AG08396 (cell line): ENCODE measurements at regions not wholly inside any gene's neighbourhood (a gene's known extent, or its start where the extent isn't known, plus 50 kb on each side); places are given as distances from the start of the nearest gene placed in this dataset.
A peak's percentile ranks its signal among the peaks of the same experiment; 100 is the strongest.
"Not testable (repeated sequence)": the region's sequence is repeated elsewhere in the genome, so short reads cannot be mapped to it uniquely, and the experiment has no call there.

Experiments
- DNase-seq: peaks from one replicate; pipeline ENCODE4 v3.0.0; 2012; ENCODE audit warnings: low spot score, mixed read lengths

DNA sequence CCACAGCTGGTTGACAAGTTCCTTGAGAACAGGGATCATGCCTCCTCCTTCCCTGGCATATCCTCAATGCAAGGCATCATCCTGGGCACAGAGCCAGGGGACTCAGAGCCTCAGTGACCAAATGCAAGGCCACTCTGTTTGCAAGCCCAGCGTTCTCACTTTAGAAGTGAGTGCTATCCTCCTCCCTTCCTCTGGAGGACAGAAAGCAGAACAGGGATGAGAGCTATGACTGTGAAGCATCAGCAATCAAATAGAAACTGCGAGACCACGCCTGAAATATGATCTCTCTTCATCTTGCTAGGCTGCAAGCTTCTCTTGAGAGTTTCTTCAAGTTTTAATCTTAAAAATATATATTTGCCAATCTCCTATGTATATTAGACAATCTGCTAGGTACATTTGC lies 119.8 kb downstream of the LRATD1 start:
- no peak for DNase-seq

DNA sequence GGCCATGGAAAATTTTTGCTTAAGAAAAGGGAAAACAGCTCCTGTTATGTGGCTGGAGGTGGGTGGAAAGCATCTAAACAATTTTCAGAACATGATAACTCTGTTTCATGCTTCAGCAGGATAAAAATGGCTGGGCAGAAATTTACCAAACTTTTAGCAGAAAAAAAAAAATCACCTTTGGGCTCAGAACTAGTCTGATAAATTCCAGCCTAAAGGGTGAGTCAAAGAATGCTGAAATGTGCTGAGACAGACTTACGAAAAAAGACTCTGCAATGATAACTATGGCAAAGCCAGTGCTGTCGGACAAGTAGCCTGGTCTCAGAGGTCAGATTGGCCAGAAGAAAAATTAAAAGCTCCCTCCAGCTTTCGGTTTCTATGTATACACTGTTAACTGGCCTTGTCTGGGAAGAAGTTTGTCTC lies 123.6 kb downstream of the LRATD1 start:
- peak; percentile 18 for DNase-seq

DNA sequence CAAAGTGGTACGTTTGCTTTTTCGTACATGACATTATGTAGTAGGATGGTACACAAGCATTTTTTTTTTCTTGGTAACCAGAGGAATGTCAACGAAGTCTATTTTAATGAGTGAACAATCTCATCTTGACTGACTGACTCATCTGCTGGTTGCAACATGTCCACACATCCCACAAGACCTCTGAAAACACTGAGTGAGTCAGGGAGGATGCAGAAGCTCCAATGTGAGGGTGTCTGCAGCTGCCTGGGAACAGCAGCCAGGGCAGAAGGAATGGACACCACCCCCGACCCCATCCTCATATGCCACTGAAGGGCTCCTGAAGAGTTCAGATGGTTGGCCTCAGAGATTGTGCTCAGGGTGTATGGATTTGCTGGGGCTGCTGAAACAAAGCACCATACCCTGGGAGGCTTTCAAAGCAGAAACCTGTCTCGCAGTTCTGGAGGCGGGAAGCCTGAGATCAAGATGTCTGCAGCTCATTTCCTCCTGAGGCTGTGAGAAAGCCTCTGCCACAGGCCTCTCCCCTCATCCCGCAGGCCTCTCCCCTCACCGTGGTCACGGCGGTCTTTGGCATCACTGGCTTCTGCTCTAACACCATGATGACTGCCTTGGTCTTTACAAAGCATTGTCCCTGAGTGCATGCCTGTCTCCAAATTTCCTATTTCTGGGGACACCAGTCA lies 124.6 kb downstream of the LRATD1 start:
- DNase-seq, result peak; percentile 75

DNA sequence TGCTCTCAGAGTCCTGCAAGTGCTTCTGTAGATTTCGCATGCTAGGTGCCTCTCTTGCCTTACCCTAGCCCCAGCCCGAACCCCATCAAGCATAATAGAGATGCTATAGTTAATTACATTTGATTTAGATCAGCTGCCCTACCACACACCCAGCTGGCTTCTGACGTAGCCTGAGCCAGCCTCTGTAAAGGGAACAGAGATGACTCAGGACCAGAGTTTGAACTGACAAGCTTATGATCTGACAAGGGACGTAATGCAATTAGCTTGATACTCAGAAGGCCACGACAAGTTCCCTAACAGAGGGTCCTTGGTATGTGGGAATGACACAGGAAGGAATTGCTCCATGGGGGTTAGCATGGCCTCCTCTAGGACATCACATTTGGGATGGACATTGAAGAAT lies 126.6 kb downstream of the LRATD1 start:
- DNase-seq, result no peak

DNA sequence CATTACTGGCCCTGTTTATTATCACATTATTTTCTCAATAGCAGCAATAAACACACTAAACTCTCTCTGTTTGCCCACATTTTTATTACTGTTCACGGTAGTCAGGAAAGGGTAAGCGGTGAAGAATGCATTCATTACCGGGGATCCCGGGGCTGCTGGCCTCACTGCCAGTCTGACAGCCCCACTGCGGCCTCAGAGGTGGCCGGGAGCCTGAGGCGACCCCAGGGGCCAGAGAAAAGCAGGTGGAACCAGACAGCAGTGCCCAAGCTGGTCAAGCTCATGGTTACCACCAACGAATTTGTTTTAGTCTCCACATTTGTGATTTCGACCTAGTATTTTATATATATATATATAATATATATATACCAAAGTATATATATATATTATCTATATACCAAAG lies 127.7 kb downstream of the LRATD1 start:
- no peak for DNase-seq

DNA sequence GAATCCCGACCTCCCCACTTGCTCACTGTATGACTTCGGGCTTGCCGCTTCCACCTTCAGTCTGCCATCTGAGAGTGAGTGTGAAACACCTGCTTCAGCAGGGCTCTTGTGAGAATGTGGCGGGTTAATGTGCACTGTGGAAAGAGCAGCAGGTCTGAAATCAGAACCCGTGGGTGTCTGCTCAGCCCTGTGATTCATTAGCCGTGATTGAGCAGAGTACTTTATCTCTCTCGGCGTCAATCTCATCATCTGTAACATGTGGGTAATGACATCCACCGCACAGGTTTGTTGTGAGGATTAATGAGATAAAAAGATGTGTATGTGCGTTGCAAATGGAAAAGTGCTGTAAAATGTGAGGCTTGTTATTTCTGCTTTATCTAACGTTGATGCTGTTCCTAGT lies 128.6 kb downstream of the LRATD1 start:
- DNase-seq, result no peak

DNA sequence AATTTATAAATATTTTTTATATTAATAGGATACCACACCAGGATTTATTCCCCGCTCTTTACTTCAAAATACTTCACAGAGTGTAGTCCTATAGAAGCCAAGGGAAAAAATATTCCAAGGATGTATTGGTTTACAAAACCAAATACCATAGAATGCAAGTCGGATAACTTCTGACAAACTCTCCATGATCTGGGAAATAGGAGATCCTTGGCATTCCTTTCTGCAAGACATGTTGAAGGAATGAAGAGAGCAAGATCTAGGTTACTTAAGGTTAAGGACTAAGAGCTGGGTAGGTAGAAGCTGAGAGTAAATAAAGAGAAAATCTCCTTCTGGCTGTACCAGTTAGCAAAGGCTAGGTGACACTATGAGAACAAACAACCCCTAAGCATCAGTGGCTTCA lies 141.2 kb downstream of the LRATD1 start:
- DNase-seq, result peak; percentile 14

DNA sequence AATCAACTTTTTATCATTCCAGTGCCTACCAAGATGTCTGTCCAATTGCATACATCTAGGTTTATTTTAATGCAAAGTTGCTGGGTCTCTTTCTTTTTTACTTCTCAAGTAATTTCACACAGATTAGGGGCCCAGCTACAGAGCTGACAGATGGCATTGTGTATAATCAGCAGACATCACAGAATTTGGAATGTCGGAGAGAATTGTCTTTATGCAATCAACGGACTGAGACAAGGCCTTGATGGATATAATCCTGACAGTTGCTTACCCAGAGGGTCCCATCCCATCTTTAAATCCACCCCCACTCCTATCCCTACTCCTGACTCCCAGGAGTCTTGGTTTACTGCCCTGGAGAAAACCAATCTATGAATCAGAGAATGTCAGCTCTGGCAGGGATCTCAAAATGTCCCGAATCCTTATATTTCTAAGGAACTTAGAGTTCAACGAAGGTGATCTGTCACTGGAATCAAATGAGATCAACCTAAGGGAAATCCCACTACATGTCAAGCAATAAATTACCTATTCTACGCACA lies 142.0 kb downstream of the LRATD1 start:
- no peak for DNase-seq

DNA sequence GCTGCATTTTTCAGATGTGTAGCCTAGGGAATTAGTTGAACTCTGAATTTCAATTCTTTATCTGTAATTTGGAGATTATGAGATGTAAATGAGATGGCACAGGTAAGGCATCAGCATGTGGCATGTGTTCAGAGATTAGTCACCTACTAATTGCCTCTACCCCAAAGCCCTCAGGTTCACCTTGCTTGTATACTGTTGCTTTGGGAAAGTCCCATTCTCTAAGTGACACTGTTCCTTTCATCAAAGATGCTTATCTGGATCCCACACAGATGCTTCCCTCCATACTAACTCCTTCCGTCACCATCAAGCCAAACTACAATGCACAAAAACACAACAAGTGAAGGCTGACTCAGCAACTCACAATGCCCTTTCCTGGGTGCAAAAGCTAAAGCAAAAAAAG lies 143.7 kb downstream of the LRATD1 start:
- DNase-seq, result no peak

DNA sequence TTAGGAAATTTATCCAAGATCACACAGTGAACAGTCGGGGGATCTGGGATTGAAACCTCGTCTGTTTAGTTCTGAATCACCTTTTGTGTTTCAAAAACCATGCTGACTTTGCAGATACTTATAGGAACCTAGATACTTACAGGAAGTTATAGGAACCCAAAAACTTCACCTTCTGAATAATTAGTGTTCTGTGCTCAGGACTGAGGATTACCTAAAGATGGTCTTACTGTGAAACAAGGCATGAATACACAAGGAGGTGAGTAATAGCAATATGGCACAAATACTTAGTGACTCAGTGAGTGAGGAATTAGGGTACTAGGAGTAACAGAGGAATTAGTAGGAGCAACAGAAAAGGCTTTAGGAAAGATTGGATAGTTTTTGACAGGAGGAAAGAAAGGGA lies 145.5 kb downstream of the LRATD1 start:
- DNase-seq, result peak; percentile 22

DNA sequence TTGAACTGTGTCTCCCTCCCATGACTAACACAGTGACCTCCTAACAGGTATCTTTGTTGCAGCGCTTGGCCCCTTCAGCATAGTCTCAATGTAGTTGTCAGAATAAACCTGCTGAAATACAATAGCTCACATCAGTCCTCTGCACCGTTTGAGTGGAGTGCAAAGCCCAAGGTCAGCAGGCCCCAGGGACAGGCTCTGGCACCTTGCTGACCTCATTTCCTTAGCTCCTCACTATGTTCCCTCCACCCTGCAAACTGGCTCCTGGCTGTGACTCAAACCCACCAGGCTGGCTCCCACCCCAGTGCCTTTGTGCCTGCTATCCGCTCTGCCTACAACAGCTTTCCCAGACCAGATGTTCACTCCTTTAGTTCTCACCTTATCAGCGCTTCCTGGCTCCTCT lies 146.7 kb downstream of the LRATD1 start:
- DNase-seq, result no peak

DNA sequence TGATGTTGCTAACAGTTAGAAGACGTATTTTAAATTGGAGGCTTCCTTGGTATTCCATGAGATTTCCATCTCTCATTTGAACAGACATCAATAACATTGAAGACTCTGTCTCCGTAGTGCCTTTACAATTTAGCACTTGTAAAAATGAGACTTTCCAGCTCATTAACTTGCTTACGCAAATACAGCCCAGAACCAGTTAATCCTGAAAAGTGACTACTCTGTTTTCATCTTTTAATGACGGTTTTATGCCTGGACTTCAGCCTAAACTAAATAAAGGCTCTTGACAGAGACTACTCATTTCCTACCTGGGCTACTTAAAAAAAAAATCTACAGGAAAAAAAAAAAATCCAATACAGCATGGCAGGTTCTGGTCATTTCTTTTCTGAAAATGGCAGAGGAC lies 148.6 kb downstream of the LRATD1 start:
- no peak for DNase-seq

DNA sequence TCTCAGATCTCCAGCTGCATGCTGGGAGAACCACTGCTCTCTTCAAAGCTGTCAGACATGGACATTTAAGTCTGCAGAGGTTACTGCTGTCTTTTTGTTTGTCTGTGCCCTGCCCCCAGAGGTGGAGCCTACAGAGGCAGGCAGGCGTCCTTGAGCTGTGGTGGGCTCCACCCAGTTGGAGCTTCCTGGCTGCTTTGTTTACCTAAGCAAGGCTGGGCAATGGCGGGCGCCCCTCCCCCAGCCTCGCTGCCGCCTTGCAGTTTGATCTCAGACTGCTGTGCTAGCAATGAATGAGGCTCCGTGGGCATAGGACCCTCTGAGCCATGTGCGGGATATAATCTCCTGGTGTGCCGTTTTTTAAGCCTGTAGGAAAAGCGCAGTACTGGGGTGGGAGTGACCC lies 156.3 kb downstream of the LRATD1 start:
- not testable (repeated sequence) for DNase-seq

DNA sequence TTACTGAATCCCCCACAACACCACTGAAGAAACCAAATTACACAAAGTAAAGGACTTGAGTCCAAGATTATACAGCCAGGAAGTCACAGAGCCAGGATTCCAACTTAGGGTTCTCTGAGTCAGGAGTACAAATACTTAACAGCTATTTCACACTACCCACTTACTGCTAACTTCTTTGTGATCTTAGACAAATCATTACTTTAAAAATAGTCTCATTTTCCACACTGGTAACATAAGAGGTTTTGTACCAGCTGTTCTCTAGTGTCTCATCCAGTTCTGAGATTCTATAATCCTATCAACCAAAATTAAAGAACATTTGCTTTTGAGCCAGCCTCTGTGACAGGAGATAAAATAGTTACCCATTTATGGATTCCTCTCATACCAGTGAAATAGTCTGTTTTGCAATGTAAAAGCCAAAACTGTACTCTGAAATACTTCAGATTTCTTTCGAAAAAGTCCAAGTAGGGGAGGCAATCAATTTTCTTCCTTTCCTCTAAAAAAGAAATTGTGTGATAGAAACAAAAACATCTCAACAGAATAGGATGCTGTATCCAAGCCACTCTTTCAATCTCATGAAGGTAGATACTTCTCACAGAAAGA lies 157.6 kb downstream of the LRATD1 start:
- DNase-seq, result no peak

DNA sequence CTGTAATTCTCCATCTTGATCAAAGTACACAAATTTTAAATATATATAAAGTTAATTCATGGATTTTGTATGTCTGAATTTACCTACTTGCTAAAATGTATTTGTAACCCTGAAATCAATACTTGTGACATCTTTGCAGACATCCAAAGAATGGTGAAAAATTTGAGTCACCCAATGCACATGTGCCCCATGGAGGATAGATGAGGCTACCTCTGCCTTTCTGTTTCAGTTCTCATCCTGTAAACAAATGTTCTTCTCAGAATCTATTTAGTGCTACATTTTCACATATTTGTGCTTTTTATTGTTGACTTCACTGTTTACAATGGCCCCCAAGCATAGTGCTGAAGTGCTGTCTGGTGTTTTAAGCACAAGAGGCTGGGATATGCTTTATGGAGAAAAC lies 171.5 kb downstream of the LRATD1 start:
- no peak for DNase-seq

DNA sequence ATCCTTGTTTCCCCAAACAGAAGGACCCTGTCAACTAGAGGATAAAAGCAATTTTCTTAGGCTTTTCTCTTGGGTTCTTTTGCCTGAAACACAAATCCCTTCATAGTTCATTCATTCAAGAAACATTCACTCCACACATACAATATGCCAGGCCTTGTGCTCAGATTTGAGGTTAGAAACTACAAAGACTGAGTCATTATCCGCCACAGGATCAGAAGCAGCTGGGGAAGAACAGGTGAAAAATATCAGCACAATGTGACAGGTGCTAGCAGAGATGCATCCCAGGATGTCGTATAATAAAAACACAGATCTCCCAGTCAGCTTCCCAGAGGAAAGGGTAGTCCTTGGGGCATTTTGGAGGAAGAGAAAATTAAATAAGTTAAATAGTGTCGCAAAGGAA lies 172.4 kb downstream of the LRATD1 start:
- DNase-seq, result no peak

DNA sequence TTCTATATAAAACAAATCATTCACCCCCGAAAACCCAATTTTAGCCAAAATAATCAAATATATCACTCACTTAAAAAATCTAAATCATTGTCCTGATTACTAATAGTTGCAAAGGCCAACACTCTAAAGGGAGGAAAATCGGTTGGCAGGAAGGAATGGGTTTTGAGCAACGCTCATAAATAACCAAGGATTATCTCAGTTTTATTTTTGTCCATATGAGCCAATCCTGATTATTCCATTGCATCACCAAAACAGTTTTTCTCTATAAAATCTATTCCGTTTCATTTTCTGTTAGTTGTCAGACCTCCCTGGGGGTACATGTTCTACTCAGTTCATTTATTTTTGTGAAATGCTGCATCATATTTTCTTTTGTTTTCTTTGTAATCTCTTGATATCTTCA lies 174.1 kb downstream of the LRATD1 start:
- no peak for DNase-seq

DNA sequence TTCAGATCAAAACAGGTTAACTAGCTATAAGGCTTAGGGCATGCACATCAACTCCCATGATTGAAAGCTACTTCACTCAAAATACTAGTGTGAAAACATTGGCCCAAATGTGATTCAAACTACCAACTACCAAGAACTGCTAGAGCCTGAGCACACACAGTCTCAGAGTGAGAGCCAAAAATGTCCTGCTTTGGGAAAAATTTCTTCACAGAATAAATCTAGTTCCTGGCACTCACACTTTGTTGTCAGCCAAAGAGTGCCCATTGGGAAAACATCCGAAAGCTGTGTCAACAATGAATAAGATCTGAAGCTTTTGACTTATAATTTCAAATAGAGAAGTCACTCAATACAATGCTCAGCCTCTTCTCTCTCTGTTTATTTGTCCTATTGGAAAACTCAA lies 182.7 kb downstream of the LRATD1 start:
- DNase-seq, result no peak

DNA sequence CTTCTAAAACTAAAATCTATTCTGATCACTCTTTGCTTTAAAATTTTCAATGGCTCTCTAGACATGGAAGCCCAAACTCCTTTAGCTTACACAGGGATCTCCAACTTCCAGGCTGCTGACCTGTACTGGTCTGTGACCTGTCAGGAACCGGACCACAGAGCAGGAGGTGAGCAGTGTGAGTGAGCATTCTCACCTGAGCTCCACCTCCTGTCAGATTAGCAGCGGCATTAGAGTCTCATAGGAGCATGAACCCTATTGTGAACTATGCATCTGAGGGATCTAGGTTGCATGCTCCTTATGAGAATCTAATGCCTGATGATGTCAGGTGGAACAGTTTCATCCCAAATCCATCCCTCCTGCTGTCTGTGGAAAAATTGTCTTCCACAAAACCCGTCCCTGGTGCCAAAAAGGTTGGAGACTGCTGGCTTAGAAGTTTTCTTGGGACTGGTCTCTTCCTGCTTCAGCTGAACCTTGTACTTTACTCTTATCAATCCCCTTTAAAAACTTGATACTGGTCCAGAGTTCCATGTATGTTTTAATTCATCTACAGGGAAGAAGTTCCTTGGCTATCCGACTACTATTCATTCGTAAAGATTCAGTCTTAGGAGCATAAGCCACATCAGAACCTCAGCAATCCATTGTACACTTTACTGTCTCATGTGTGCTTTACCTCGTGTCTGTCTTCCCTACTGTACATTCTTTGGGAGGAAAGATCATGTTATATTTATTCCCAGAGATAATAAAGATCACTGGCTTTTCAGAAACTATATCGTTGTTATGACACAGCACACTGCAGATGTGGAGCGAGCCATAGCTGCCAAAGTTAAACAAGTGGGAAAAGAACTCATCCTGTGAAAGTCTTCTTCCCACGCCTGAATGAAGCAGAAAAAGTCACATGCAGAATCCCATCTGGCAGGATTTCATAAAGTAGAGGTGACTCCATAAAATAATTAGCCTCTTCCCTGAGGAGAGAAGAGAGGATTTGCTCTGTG lies 183.8 kb downstream of the LRATD1 start:
- DNase-seq, result no peak

DNA sequence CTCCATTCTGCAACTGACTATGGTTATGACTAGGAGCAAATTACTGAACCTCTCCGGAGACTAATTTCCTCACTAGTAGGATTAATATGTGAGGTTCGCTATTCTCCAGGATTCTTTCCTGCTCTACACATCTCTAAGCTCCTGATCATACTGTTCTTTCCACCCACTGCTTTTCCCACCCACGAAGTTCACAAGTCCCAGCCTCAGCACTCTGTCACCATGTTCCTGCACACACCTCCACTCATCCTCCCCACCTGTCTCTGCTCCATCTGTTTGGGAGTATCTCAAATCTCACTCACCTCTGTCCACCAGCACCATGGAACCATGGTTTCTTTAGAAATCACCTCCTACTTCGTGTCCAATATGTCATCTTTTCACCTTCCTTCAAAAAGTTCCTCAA lies 185.3 kb downstream of the LRATD1 start:
- no peak for DNase-seq

DNA sequence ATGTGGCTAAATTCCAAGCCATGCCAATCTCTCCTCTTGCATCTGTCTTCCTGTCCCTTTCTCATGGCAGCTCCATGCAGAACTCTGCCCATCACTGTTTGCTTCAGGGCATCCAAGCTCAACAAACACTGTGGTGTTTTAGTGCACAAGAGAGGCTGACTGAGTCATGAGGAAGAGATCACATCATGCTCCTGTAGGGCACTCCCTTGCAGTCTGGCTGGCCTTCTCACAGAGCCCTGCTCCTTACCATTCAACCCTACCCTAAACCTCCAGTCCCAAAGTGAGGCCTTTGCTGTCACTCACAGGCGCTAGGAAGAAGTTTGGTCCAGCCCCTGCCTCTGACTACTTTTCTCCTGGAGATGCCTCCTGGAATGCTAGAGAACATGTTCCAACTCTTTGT lies 194.0 kb downstream of the LRATD1 start:
- DNase-seq, result no peak

DNA sequence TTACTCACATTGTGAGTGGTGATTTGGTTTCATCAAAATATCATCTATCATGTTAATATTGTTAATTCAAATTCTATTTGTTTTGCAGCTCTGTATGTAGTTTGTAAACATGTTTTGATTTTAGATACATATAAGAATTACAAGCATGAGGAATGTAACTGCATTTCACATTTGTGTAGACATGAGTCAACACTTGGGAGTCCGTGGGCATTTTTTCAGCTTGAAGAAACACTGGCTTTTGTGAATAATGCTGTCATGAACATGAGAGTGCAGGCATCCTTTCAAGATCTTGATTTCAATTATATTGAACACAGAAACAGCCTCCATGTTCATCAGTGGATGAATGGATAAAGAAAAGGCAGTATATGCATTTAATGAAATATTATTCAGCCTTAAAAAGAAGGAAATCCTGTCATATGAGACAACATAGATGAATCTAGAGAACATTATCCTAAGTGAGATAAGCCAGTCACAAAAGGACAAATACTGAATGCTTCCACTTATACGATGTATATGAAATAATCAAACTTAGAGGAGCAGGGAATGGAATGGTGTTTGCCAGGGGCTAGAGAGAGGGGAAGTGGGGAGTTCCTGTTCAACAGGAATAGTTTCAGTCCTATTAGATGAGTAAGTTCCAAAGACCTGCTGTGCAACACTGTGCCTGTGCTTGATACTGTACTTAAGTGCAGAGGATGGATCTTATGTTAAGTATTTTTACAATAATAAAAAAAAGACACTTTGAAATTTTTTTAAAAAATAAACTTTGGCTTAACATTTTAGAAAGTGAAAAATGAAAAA lies 194.9 kb downstream of the LRATD1 start:
- DNase-seq, result no peak
